Neural cell (in vitro differentiated cells): ENCODE measurements at regions not wholly inside any gene's neighbourhood (a gene's known extent, or its start where the extent isn't known, plus 50 kb on each side); places are given as distances from the start of the nearest gene placed in this dataset.

Source experiments
- H2AFZ ChIP-seq: fragments of 200-600, 300-800 bp; sonication (generic), shearing (Covaris generic); 2 replicates; pipeline ENCODE4 v1.6.0; 2014; ENCODE audit warnings: low read depth, mild to moderate bottlenecking, antibody characterized with exemption, low read length, moderate library complexity
- H3F3A ChIP-seq: fragments of 200-600 bp; shearing (Covaris generic); 2 replicates; pipeline ENCODE4 v1.6.1; 2016; ENCODE audit warnings: mild to moderate bottlenecking, moderate library complexity, mixed read lengths, antibody characterized with exemption, low read length; ENCODE audit not compliant: insufficient read depth, poor library complexity, severe bottlenecking
- H3K27ac ChIP-seq: fragments of 200-600, 300-800 bp; sonication (generic), shearing (Covaris generic); 2 replicates; pipeline ENCODE4 v1.5.1; 2014; ENCODE audit warnings: mild to moderate bottlenecking, low read length, moderate library complexity
- H3K27me3 ChIP-seq: fragments of 300-800, 200-600 bp; sonication (generic), shearing (Covaris generic); 2 replicates; pipeline ENCODE4 v1.6.0; 2014; ENCODE audit warnings: mild to moderate bottlenecking, low read depth, low read length, moderate library complexity; ENCODE audit not compliant: insufficient read depth
- H3K36me3 ChIP-seq: fragments of 300-800, 200-600 bp; sonication (generic), shearing (Covaris generic); 2 replicates; pipeline ENCODE4 v1.5.1; 2014; ENCODE audit warnings: mild to moderate bottlenecking, antibody characterized with exemption, low read length, moderate library complexity; ENCODE audit not compliant: insufficient read depth
- H3K4me2 ChIP-seq: fragments of 300-800, 200-600 bp; sonication (generic), shearing (Covaris generic); 2 replicates; pipeline ENCODE4 v1.6.0; 2014; ENCODE audit warnings: mild to moderate bottlenecking, low read length
- H3K4me3 ChIP-seq: fragments of 300-800, 200-600 bp; sonication (generic), shearing (Covaris generic); 2 replicates; pipeline ENCODE4 v1.5.1; 2014; ENCODE audit warnings: mild to moderate bottlenecking, low read length, moderate library complexity
- H3K79me2 ChIP-seq: fragments of 200-600 bp; shearing (Covaris generic); replicated peaks from 2 replicates; pipeline ENCODE4 v1.6.0; 2014; ENCODE audit warnings: mild to moderate bottlenecking, low read length, moderate library complexity; ENCODE audit not compliant: insufficient read depth
- H3K9ac ChIP-seq: fragments of 300-800, 200-600 bp; sonication (generic), shearing (Covaris generic); 2 replicates; pipeline ENCODE4 v1.6.1; 2016; ENCODE audit warnings: mild to moderate bottlenecking, low read length, mixed read lengths
- H3K9me2 ChIP-seq: fragments of 200-600 bp; shearing (Covaris generic); 2 replicates; pipeline ENCODE4 v1.6.1; 2016; ENCODE audit warnings: mild to moderate bottlenecking, low read length, mixed read lengths; ENCODE audit not compliant: insufficient read depth
- H3K9me3 ChIP-seq: fragments of 200-600, 300-800 bp; sonication (generic), shearing (Covaris generic); 2 replicates; pipeline ENCODE4 v1.6.1; 2016; ENCODE audit warnings: mild to moderate bottlenecking, mixed run types, low read length, moderate library complexity, mixed read lengths
- H4K20me1 ChIP-seq: fragments of 200-600 bp; shearing (Covaris generic); 2 replicates; pipeline ENCODE4 v1.6.1; 2016; ENCODE audit warnings: mild to moderate bottlenecking, mixed run types; ENCODE audit not compliant: insufficient read depth
- EP300 ChIP-seq: fragments of 450-650 bp; conservative IDR thresholded peaks from 2 replicates; pipeline ENCODE4 v1.6.1; 2014; ENCODE audit warnings: antibody characterized with exemption, mild to moderate bottlenecking, moderate library complexity; ENCODE audit not compliant: poor library complexity, severe bottlenecking
- EZH2 ChIP-seq: fragments of 200-600, 300-800 bp; shearing (Covaris generic), sonication (generic); IDR thresholded peaks from 2 replicates; pipeline ENCODE4 v1.6.1; 2014; ENCODE audit warnings: antibody characterized with exemption, low read length, borderline replicate concordance, mild to moderate bottlenecking; ENCODE audit not compliant: insufficient read depth, poor library complexity, severe bottlenecking
- MXI1 ChIP-seq: fragments of 450-650 bp; conservative IDR thresholded peaks from 2 replicates; pipeline ENCODE4 v1.6.1; 2014; ENCODE audit warnings: antibody characterized with exemption, mild to moderate bottlenecking; ENCODE audit not compliant: poor library complexity, severe bottlenecking
- POLR2AphosphoS5 ChIP-seq: IDR thresholded peaks from 2 replicates; pipeline ENCODE4 v1.6.1; 2012
- RAD21 ChIP-seq: fragments of 450-650 bp; conservative IDR thresholded peaks from 2 replicates; pipeline ENCODE4 v1.6.1; 2014; ENCODE audit warnings: antibody characterized with exemption, mild to moderate bottlenecking, moderate library complexity
- REST ChIP-seq: IDR thresholded peaks from 2 replicates; pipeline ENCODE4 v1.6.1; 2012; ENCODE audit warnings: borderline replicate concordance
- SMC3 ChIP-seq: fragments of 450-650 bp; conservative IDR thresholded peaks from 2 replicates; pipeline ENCODE4 v1.6.1; 2014; ENCODE audit warnings: antibody characterized with exemption, mild to moderate bottlenecking, moderate library complexity; ENCODE audit not compliant: poor library complexity
- TAF1 ChIP-seq: IDR thresholded peaks from 2 replicates; pipeline ENCODE4 v1.6.1; 2012; ENCODE audit warnings: low read depth
- TF ChIP-seq, protein P1 (sequence below): fragments of 450-650 bp; IDR thresholded peaks from 2 replicates; pipeline ENCODE4 v1.5.1; 2014; ENCODE audit warnings: antibody characterized with exemption, mild to moderate bottlenecking, moderate library complexity; ENCODE audit not compliant: poor library complexity, severe bottlenecking

DNA sequence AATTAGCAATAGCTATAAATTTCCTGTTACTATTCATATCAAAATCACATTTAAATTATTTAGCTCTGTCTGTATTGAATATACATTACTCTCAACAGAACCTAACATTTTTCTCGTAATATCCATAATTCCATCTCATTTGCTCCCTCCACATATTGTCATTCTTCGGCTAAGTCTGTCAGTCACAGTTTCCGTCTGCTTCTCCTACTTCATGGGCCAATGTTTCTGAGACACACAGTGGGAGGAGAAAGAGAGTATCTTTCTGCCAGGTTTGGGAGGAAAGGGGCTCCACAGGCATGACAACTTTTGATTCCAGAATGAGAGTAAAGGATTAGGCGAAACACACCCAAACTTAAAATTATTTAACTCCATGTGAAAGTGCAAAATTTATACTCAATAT, 273.1 kb upstream of the SMIM21 start:
- H3K9ac ChIP-seq: no peak overlapping the region
- H3K27me3 ChIP-seq: no peaks in the 10 kb centered on the region
- no peaks in the 10 kb centered on the region for H3F3A ChIP-seq
- no peaks in the 10 kb centered on the region for H3K36me3 ChIP-seq
- H3K4me3 ChIP-seq: no peak overlapping the region
- H4K20me1 ChIP-seq: no peaks in the 10 kb centered on the region
- TF ChIP-seq POLR2AphosphoS5 (no peak), SMC3 (no peak), EZH2 (no peak), REST (no peak), TAF1 (no peak), MXI1 (no peak)
- TF ChIP-seq, protein P1, sequence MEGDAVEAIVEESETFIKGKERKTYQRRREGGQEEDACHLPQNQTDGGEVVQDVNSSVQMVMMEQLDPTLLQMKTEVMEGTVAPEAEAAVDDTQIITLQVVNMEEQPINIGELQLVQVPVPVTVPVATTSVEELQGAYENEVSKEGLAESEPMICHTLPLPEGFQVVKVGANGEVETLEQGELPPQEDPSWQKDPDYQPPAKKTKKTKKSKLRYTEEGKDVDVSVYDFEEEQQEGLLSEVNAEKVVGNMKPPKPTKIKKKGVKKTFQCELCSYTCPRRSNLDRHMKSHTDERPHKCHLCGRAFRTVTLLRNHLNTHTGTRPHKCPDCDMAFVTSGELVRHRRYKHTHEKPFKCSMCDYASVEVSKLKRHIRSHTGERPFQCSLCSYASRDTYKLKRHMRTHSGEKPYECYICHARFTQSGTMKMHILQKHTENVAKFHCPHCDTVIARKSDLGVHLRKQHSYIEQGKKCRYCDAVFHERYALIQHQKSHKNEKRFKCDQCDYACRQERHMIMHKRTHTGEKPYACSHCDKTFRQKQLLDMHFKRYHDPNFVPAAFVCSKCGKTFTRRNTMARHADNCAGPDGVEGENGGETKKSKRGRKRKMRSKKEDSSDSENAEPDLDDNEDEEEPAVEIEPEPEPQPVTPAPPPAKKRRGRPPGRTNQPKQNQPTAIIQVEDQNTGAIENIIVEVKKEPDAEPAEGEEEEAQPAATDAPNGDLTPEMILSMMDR: no peak
- H3K9me3 ChIP-seq: peaks cover 7% of the 10 kb centered on the region
- no peak overlapping the region for H3K4me2 ChIP-seq
- no peak overlapping the region for H2AFZ ChIP-seq
- H3K9me2 ChIP-seq: no peaks in the 10 kb centered on the region
- H3K79me2 ChIP-seq: no peaks in the 10 kb centered on the region
- no peak overlapping the region for H3K27ac ChIP-seq

DNA sequence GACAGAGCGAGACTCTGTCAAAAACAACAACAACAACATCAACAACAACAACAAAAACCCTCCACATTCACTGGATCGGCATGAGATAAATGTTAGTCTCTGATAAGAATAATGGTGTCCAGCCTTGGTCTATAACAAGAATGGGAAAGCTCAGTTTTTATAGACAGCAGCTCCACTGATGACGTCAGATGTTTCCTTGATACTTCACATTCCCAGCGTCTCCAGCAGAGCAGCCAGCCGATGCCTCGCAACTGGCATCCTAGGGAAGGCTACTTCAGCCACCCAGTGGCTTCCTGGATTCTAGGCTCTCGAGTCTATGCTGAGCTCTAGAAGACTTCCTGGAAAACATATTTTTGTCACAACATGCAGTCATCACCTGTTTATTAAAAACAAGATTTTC, 271.4 kb upstream of the SMIM21 start:
- Histone ChIP-seq H3K79me2 (no peaks in the 10 kb centered on the region), H3K27me3 (no peaks in the 10 kb centered on the region), H3K4me2 (no peak overlapping the region), H3K4me3 (no peak overlapping the region), H3K27ac (no peak overlapping the region), H3F3A (no peaks in the 10 kb centered on the region), H3K9me2 (no peaks in the 10 kb centered on the region), H2AFZ (no peak overlapping the region), H3K9me3 (peaks cover 7% of the 10 kb centered on the region), H4K20me1 (no peaks in the 10 kb centered on the region), H3K36me3 (no peaks in the 10 kb centered on the region), H3K9ac (no peak overlapping the region)
- TF ChIP-seq EZH2 (no peak), TAF1 (no peak), EP300 (no peak), RAD21 (no peak), POLR2AphosphoS5 (no peak), SMC3 (no peak), REST (no peak), MXI1 (no peak)
- TF ChIP-seq, protein P1: no peak
